K562 (cell line): ENCODE measurements at regions not wholly inside any gene's neighbourhood (a gene's known extent, or its start where the extent isn't known, plus 50 kb on each side); places are given as distances from the start of the nearest gene placed in this dataset.

Experiments
- ATAC-seq: fragments of 200-7000 bp; cut with Tn5 transposase; 3 replicates; pipeline ENCODE4 v1.9.1; 2020; ENCODE audit warnings: moderate library complexity
- BruUV-seq: library from RNA; stranded (reverse); fragments of 400-500 nt; replicated peaks from 2 replicates; lab custom pipeline; 2021; lab: Mats Ljungman, UMichigan
- CTCF ChIA-PET: fragments of 300-600 bp; formaldehyde crosslinking; extraction: SDS; loops from one replicate; lab custom pipeline; 2021; ENCODE audit warnings: low intra/inter-chr PET ratio; lab: Yijun Ruan, JAX
- POLR2A ChIA-PET: fragments of 300-600, 350-650 bp; sonication (Branson Sonifier 250); formaldehyde crosslinking; extraction: SDS; loops from one replicate; lab custom pipeline; 2021; ENCODE audit warnings: antibody characterized with exemption, inconsistent platforms; lab: Yijun Ruan, JAX
- DNase-seq, 4 experiments: peaks; one replicate each; pipeline versions ENCODE4 v3.0.0 to v3.0.0-alpha.2; 2011 to 2018; ENCODE audit warnings: low spot score in 3 of 4, mixed read lengths in 3 of 4; ENCODE audit errors: extremely low read depth in 1 of 4
- FAIRE-seq: peaks from 2 replicates; lab custom pipeline; 2011; peaks lifted over from hg19 to GRCh38; lab: Jason Lieb, UNC
- H2AFZ ChIP-seq: 2 replicates; pipeline ENCODE4 v1.6.0; 2011; ENCODE audit warnings: low read depth, low read length, control low read depth, inconsistent platforms
- H3K27ac ChIP-seq: fragments of 200-600 bp; 3 replicates; pipeline ENCODE4 v1.8.0; 2011; ENCODE audit warnings: low read depth, mild to moderate bottlenecking, control low read depth, inconsistent platforms, low read length, moderate library complexity, mixed read lengths; ENCODE audit errors: extremely low read depth
- H3K27me3 ChIP-seq, 2 experiments: fragments of 300-600 bp in 1 of 2; 2 replicates in 1 of 2; 3 replicates in 1 of 2; pipeline versions ENCODE4 v1.6.0 to v1.8.0; 2011; ENCODE audit warnings: inconsistent platforms in 2 of 2, low read length in 2 of 2, mild to moderate bottlenecking in 1 of 2, mixed read lengths in 1 of 2, moderate library complexity in 1 of 2; ENCODE audit not compliant: control insufficient read depth in 2 of 2, insufficient read depth in 2 of 2
- H3K36me3 ChIP-seq: fragments of 300-600 bp; 3 replicates; pipeline ENCODE4 v1.8.0; 2011; ENCODE audit warnings: mild to moderate bottlenecking, low read length, inconsistent platforms; ENCODE audit not compliant: control insufficient read depth, insufficient read depth
- H3K4me1 ChIP-seq, 2 experiments: fragments of 200-600 bp in 1 of 2; replicated peaks in 1 of 2; 2 replicates in 1 of 2; 3 replicates in 1 of 2; pipeline versions ENCODE4 v1.5.1 to v1.8.0; 2011; ENCODE audit warnings: inconsistent platforms in 2 of 2, low read length in 2 of 2, mild to moderate bottlenecking in 1 of 2, mixed read lengths in 1 of 2, moderate library complexity in 1 of 2; ENCODE audit not compliant: control insufficient read depth in 2 of 2, insufficient read depth in 2 of 2
- H3K4me2 ChIP-seq: 2 replicates; pipeline ENCODE4 v1.6.1; 2011; ENCODE audit warnings: low read length, control low read depth, inconsistent platforms, mixed read lengths; ENCODE audit not compliant: insufficient read depth
- H3K4me3 ChIP-seq: fragments of 200-600 bp; sonication (generic), shearing (Covaris generic); 2 replicates; pipeline ENCODE4 v1.5.1; 2016; ENCODE audit warnings: control low read depth, inconsistent platforms
- H3K79me2 ChIP-seq: fragments of 200-600 bp; 3 replicates; pipeline ENCODE4 v1.8.0; 2011; ENCODE audit warnings: low read length, inconsistent platforms; ENCODE audit not compliant: control insufficient read depth, insufficient read depth
- H3K9ac ChIP-seq, 2 experiments: 2 replicates each; pipeline versions ENCODE4 v1.6.0 to v1.6.1; 2011; ENCODE audit warnings: low read depth in 2 of 2, low read length in 2 of 2, control low read depth in 1 of 2, inconsistent platforms in 1 of 2, mild to moderate bottlenecking in 1 of 2, mixed read lengths in 1 of 2; ENCODE audit not compliant: insufficient read depth in 1 of 2
- H3K9me1 ChIP-seq: one replicate; pipeline ENCODE4 v1.6.0; 2011; ENCODE audit warnings: inconsistent platforms, mild to moderate bottlenecking, low read length, moderate library complexity; ENCODE audit not compliant: control insufficient read depth, insufficient read depth
- H3K9me3 ChIP-seq: replicated peaks from 2 replicates; pipeline ENCODE4 v1.5.1; 2011; ENCODE audit warnings: low read depth, low read length, inconsistent platforms; ENCODE audit not compliant: control insufficient read depth, insufficient read depth
- H4K20me1 ChIP-seq: replicated peaks from 2 replicates; pipeline ENCODE4 v1.6.1; 2011; ENCODE audit warnings: low read length, inconsistent platforms, mixed read lengths; ENCODE audit not compliant: control insufficient read depth, insufficient read depth
- ARID3B ChIP-seq: fragments of 250-450 bp; sonication (Bioruptor Pico); IDR thresholded peaks from 2 replicates; pipeline ENCODE4 v1.4.0; 2020; ENCODE audit warnings: borderline replicate concordance
- FOXK2 ChIP-seq, 2 experiments: fragments of 450-650 bp; IDR thresholded peaks in 1 of 2; conservative IDR thresholded peaks in 1 of 2; 2 replicates each; pipeline ENCODE4 v1.6.1; 2016; ENCODE audit warnings: low read depth in 2 of 2, mild to moderate bottlenecking in 1 of 2
- KAT7 ChIP-seq: sonication (generic); formaldehyde crosslinking; IDR thresholded peaks from 2 replicates; pipeline ENCODE4 v1.8.0; 2022; ENCODE audit warnings: missing genetic modification reagents, mild to moderate bottlenecking, borderline replicate concordance
- KDM4B ChIP-seq, 2 experiments: fragments of 450-650 bp in 1 of 2; sonication (generic) in 1 of 2; IDR thresholded peaks; 2 replicates each; pipeline ENCODE4 v1.6.1; 2016 to 2017; ENCODE audit warnings: borderline replicate concordance in 2 of 2, antibody characterized with exemption in 1 of 2, low read depth in 1 of 2, mild to moderate bottlenecking in 1 of 2
- KHSRP ChIP-seq: fragments of 450-650 bp; IDR thresholded peaks from 2 replicates; pipeline ENCODE4 v1.6.1; 2017
- MAFG ChIP-seq: fragments of 450-650 bp; conservative IDR thresholded peaks from 2 replicates; pipeline ENCODE4 v1.6.1; 2016; ENCODE audit warnings: missing genetic modification characterization, missing compliant biosample characterization
- PHF20 ChIP-seq: fragments of 450-650 bp; IDR thresholded peaks from 2 replicates; pipeline ENCODE4 v1.6.1; 2018; ENCODE audit not compliant: partially characterized antibody
- POLR2B ChIP-seq: fragments of 450-650 bp; IDR thresholded peaks from 2 replicates; pipeline ENCODE4 v1.6.1; 2018; ENCODE audit warnings: low read depth; ENCODE audit not compliant: partially characterized antibody
- in situ Hi-C: fragments of 300-500 bp; cut with MboI; formaldehyde crosslinking; loops from 4 replicates; pipeline ENCODE4 v1.15.0; 2018; ENCODE audit warnings: inconsistent platforms, mixed read lengths
- intact Hi-C: fragments of 100-400 bp; cut with micrococcal nuclease; formaldehyde crosslinking; loops from 2 replicates; pipeline ENCODE4 v1.14.2; 2022

GRCh38 chr9:11549311-11549794, 936.6 kb upstream of the PTPRD start (continued):
- TF ChIP-seq PHF20 (no peak), POLR2B (no peak), MAFG (no peak), FOXK2 (conservative IDR thresholded peaks at IDR 0.05 in 1 of 2, IDR thresholded peaks at IDR 0.05 in 1 of 2; ENCODE audit: low read depth in 2 of 2) (no peak), KHSRP (no peak), ARID3B (CRISPR knock-in tag) (no peak)

- no peaks in the 10 kb centered on the region for H4K20me1 ChIP-seq
- H3K4me2 ChIP-seq, result no peak overlapping the region
- intact Hi-C loops, result no loop called here
- BruUV-seq, result no TSS peak
- H3K4me3 ChIP-seq, result no peak overlapping the region
- in situ Hi-C loops, result no loop called here
- FAIRE-seq (no peak), ATAC-seq (no peak), DNase-seq (no peak)
- no peaks in the 10 kb centered on the region for H3K4me1 ChIP-seq
- no peaks in the 10 kb centered on the region for H3K79me2 ChIP-seq
- H2AFZ ChIP-seq, result no peak overlapping the region
- H3K9ac ChIP-seq, result no peak overlapping the region
- no peak overlapping the region for H3K27ac ChIP-seq
- no peaks in the 10 kb centered on the region for H3K27me3 ChIP-seq
- no peaks in the 10 kb centered on the region for H3K9me1 ChIP-seq
- CTCF ChIA-PET, result no interaction called here
- H3K36me3 ChIP-seq, result no peaks in the 10 kb centered on the region
- no peak for TF ChIP-seq KDM4B (IDR thresholded peaks at IDR 0.05; ENCODE audit: borderline replicate concordance in 2 of 2, low read depth in 1 of 2)
- no peak for TF ChIP-seq KAT7 (CRISPR knock-in tag)
- TF ChIP-seq, all 486 proteins: peak for 0
- POLR2A ChIA-PET, result no interaction called here
- no peaks in the 10 kb centered on the region for H3K9me3 ChIP-seq
Measured at GRCh38 chr9:11551106-11551505, 938.3 kb upstream of the PTPRD start.
